Immature natural killer cell (primary cell): ENCODE measurements at regions not wholly inside any gene's neighbourhood (a gene's known extent, or its start where the extent isn't known, plus 50 kb on each side); places are given as distances from the start of the nearest gene placed in this dataset.
A peak's percentile ranks its signal among the peaks of the same experiment; 100 is the strongest.

Experiments used
- DNase-seq, 3 donors: peaks; one replicate each; pipeline ENCODE4 v3.0.0; 2022; ENCODE audit warnings: mixed read lengths in 1 of 3
- H3K27ac Mint-ChIP-seq, 6 donors: one replicate each; pipeline ENCODE4 v1.8.0; 2020; ENCODE audit warnings: mixed read lengths in 6 of 6, mild to moderate bottlenecking in 5 of 6, inconsistent platforms in 4 of 6, moderate library complexity in 3 of 6
- H3K27me3 Mint-ChIP-seq, 3 donors: one replicate each; pipeline ENCODE4 v1.8.0; 2020 to 2021; ENCODE audit warnings: low read depth in 3 of 3, mild to moderate bottlenecking in 3 of 3, mixed read lengths in 3 of 3, moderate library complexity in 3 of 3, inconsistent platforms in 1 of 3
- H3K36me3 Mint-ChIP-seq, 3 donors: one replicate each; pipeline ENCODE4 v1.8.0; 2020; ENCODE audit warnings: mixed read lengths in 3 of 3, inconsistent platforms in 2 of 3, mild to moderate bottlenecking in 2 of 3
- H3K4me1 Mint-ChIP-seq, 2 donors: one replicate each; pipeline ENCODE4 v1.8.0; 2020; ENCODE audit warnings: inconsistent platforms in 2 of 2, mild to moderate bottlenecking in 2 of 2, mixed read lengths in 2 of 2, moderate library complexity in 1 of 2
- H3K4me3 Mint-ChIP-seq, 5 donors: one replicate each; pipeline ENCODE4 v1.8.0; 2020; ENCODE audit warnings: mild to moderate bottlenecking in 5 of 5, mixed read lengths in 5 of 5, inconsistent platforms in 3 of 5, moderate library complexity in 3 of 5
- H3K9me3 Mint-ChIP-seq, 6 donors: one replicate each; pipeline ENCODE4 v1.8.0; 2020; ENCODE audit warnings: mild to moderate bottlenecking in 6 of 6, mixed read lengths in 6 of 6, inconsistent platforms in 4 of 6, moderate library complexity in 3 of 6

DNA sequence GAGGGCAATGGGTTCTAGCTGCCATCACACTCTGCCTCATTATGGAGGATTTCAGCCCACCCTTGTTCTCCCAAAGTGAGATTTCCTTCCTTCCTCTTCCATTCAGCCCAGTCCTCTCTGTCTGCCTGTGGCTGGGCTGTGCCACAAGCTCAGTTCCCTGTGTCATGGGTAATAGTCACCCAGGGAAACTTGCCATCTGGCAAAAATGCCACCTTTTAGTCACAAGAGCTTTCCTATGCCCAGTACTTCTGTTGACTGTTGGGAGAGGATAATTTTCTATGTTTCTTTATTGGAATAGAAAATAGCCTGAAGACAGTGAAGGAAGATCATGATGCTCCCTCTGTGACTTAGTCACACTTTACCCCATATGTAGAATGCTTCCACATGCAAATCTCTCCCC, 71.4 kb downstream of the TLR4 start:
- Mint-ChIP-seq H3K27me3 (peaks cover 2 to 7% (median 3%) of the 10 kb centered on the region in 3 donors), H3K4me1 (peaks cover 7 to 8% of the 10 kb centered on the region in 2 donors), H3K9me3 (peaks cover 0 to 5% (median 0%) of the 10 kb centered on the region in 6 donors), H3K4me3 (no peak overlapping the region), H3K36me3 (no peaks in the 10 kb centered on the region), H3K27ac (no peak overlapping the region)
- no peak for DNase-seq

DNA sequence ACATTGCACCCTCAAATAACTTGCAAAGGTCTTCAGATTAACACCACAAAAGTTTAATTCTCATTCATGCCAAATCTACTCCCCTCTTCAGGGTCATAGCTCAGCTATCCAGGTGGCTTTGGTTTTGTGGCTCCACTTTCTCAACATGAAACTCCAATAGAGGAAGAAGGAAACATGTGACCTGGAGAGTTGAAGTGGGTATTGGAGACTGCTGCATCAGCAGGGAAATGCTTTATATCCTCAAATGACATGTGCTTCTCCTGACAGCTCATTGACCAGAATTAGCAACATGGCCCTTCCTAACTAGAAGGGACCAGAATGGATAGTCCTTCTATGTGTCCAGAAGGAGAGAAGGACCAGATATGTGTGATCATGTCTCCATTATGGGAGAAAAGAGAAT, 73.6 kb downstream of the TLR4 start:
- DNase-seq, result no peak

DNA sequence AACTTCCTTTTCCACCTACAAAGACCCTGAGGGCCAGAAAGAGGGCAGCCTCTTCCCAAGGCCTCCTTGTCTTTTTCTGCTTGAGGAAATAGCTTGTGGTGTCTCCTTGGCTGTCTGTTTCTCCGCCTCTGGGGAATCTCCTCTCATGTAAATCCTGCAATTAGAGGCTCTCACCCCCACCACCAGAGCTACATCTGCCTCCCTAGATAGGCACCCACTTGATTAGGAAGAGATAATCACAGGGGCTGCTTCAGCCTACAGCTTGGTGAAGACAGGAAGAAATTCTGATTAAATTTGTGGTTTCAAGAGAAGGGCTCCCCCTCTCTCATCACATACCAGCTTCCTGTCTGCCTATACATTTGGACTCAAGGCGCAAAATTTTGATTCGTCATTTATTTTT, 75.6 kb downstream of the TLR4 start:
- Mint-ChIP-seq H3K9me3 (no peaks in the 10 kb centered on the region), H3K4me3 (no peak overlapping the region), H3K27ac (peak overlapping the region in 3 of 6 donors; percentile 15 to 62 (median 29)), H3K27me3 (peaks cover 0 to 4% (median 0%) of the 10 kb centered on the region in 3 donors), H3K4me1 (peaks cover 7 to 8% of the 10 kb centered on the region in 2 donors), H3K36me3 (no peaks in the 10 kb centered on the region)
- no peak for DNase-seq

More for the DNA sequence above, 73.6 kb downstream of the TLR4 start:
- peaks cover 7 to 8% of the 10 kb centered on the region in 2 donors for H3K4me1 Mint-ChIP-seq
- peaks cover 0 to 7% (median under 1%) of the 10 kb centered on the region in 3 donors for H3K27me3 Mint-ChIP-seq
- no peak overlapping the region for H3K27ac Mint-ChIP-seq
- H3K9me3 Mint-ChIP-seq, result peaks cover 0 to 4% (median 0%) of the 10 kb centered on the region in 6 donors
- no peak overlapping the region for H3K4me3 Mint-ChIP-seq
- no peaks in the 10 kb centered on the region for H3K36me3 Mint-ChIP-seq

DNA sequence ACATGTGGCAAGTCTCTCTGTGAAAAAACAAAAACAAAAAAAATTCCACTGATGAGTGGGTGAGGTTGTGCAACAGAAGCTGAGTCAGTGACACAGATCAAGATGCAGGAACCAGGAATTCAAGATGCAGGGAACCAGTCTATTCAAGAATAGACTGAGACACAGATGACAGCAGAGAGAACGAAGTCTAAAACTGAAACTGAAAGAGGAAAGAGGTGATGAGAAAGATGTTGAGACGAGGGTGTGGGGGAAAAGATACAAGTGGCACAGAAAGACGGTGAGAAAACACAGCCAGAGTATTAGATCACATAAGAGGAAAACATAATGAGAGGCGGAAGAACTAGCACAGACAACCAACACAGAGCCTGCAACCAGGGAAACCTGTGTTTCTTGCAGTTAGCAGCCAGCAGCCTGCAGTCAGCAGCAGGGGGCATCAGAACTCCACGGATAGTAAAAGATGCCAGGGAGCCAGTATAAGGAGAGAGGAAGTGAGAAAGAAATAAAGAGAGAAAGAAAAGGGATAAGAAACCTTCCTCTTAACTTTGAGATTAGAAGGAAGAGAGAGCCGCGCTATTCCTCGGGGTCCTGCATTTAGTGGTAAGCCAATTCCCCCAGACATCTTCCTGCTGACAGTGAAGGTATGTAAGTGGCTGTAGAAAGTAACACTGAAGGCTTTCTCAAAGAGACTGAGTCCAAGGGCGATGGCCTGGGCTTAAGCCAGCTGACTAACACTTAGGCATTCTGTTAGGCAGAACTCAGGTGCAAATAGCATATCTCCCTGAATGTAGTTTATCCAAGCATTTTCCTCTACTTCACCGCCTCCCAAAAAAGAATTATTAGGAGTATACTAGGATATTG, 79.0 kb downstream of the TLR4 start:
- Mint-ChIP-seq H3K27ac (no peak overlapping the region), H3K4me1 (peaks cover 7 to 8% of the 10 kb centered on the region in 2 donors), H3K9me3 (no peaks in the 10 kb centered on the region), H3K4me3 (no peak overlapping the region), H3K27me3 (no peaks in the 10 kb centered on the region), H3K36me3 (no peaks in the 10 kb centered on the region)
- DNase-seq, result peak; percentile 51 to 75 (median 63)

DNA sequence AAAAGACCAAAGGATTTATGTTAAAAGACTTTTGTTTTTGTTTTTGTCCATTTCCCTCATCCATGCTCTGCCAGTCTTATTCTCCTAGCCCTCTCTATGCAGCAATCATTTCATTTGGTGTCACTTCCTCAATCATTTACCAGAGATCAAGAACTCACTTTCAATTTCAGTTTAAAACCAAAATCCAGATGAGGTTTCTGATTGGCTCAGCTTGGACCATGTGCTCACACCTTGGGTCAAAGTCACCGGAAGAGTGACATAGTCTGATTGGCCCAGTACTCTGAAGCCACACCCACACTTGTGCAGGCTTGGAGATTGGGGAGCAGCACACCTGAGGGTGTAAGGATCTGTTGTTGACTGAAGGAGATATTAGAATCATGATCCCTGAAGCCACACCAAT, 79.6 kb downstream of the TLR4 start:
- Mint-ChIP-seq H3K27ac (no peak overlapping the region), H3K36me3 (no peaks in the 10 kb centered on the region), H3K4me1 (peaks cover 7 to 8% of the 10 kb centered on the region in 2 donors), H3K27me3 (peaks cover 0 to 4% (median 0%) of the 10 kb centered on the region in 3 donors), H3K9me3 (no peaks in the 10 kb centered on the region), H3K4me3 (no peak overlapping the region)
- peak; percentile 51 to 68 (median 60) for DNase-seq

DNA sequence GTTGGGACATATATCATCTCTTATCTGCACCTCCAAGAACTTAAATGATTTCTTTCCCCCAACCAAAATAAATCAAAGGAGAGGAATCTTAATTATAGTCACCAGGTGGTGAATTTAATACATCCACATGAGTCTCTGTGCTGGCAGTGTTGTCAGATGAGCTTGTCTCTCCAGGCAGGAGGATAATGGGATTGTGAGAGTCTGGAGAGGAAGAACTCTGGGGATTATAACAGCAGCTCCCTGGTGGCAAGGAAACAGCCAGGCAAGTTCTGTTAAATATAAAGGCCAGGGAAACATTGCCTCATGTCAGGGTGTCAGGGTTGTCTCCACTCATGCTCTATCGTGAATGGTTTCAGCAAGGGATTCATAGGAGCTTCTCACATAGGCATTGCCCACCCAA, 80.8 kb downstream of the TLR4 start:
- Mint-ChIP-seq H3K27ac (no peak overlapping the region), H3K9me3 (no peaks in the 10 kb centered on the region), H3K4me1 (peaks cover 0 to under 1% of the 10 kb centered on the region in 2 donors), H3K36me3 (no peaks in the 10 kb centered on the region), H3K27me3 (peaks cover 0 to 4% (median 0%) of the 10 kb centered on the region in 3 donors), H3K4me3 (no peak overlapping the region)
- DNase-seq, result no peak

DNA sequence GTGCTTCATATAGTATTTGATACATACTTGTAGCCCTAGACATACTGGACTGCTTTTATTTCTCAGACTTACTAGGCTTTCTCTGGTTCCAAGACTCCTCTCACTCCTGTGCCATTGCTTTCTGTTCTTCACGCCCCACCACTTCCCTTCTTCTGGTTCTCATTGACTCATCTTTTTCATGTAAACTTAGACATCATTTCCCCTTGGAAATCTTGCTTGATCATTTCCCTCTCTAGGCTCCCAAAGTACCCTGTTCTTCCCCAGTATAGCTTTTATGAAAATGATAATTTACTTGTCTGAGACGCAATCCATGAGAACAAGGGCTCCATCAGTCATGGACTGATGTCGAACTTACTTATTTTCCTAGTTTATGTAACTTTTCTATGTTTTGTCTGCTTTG, 83.5 kb downstream of the TLR4 start:
- Mint-ChIP-seq H3K27me3 (peaks cover 0 to 4% (median 0%) of the 10 kb centered on the region in 3 donors), H3K4me1 (no peaks in the 10 kb centered on the region), H3K4me3 (no peak overlapping the region), H3K9me3 (peaks cover 0 to 2% (median 0%) of the 10 kb centered on the region in 6 donors), H3K36me3 (no peaks in the 10 kb centered on the region), H3K27ac (no peak overlapping the region)
- no peak for DNase-seq

DNA sequence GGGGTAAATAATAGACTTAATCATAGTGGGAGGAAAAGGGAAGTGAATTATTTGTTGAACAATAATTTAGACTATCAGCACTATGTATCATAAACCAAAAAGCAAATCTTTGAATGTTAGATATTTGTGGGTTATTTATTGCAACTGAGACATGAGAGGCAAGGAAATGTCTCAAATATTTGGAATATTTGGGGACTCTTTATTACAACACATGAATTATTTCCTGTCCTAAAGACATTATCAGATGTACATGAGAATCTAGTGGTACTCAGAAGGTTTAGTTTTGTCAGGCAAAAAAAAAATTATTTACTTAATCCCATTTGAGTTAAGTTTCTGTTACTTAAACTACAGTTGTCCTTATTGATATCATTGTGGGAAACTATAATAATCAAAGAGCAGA, 91.1 kb downstream of the TLR4 start:
- H3K27me3 Mint-ChIP-seq, result peaks cover 2 to 3% (median 2%) of the 10 kb centered on the region in 3 donors
- no peaks in the 10 kb centered on the region for H3K36me3 Mint-ChIP-seq
- no peak overlapping the region for H3K27ac Mint-ChIP-seq
- no peak for DNase-seq
- no peaks in the 10 kb centered on the region for H3K4me1 Mint-ChIP-seq
- H3K9me3 Mint-ChIP-seq, result peaks cover 0 to 3% (median 0%) of the 10 kb centered on the region in 6 donors
- H3K4me3 Mint-ChIP-seq, result no peak overlapping the region

DNA sequence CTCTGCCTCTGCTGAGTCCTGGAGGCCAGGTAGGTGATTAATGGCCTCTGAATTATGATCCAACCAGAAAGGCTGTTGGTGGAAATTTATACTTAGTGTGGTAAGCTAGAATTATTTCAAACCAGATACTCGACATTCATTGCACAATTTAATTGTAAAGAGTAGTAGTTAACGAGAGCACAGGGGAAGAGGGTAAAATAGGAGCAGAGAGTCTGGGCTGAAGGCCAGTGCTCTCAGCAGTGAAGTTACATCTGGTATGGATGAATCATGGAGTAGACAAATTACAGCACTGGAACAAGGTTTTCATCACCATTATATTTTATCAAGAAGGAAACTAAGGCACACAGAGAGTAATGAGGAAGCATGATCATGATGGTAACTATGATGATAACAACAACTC, 92.5 kb downstream of the TLR4 start:
- no peak overlapping the region for H3K4me3 Mint-ChIP-seq
- H3K4me1 Mint-ChIP-seq, result no peaks in the 10 kb centered on the region

DNA sequence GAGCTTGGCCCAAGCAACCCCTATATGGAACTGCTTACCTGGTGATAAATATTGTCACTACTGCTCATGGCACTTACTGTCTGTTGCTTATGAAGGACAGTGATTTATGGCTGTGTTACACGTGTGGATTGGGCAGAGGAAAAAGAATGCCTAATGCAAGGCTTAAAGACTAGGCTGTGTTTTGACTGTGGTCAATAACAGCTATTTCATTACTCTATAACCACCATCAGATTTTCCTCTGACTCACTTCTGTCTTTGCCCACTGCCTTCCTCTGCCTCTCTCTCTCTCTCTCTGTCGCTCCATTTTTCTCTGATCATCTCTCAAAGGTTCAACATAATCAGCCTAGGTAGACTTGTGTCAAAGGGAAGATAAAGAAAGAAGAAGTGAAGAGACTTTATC, 96.2 kb downstream of the TLR4 start:
- H3K27ac Mint-ChIP-seq, result no peak overlapping the region
- peaks cover 0 to 9% (median 0%) of the 10 kb centered on the region in 6 donors for H3K9me3 Mint-ChIP-seq
- no peak overlapping the region for H3K4me3 Mint-ChIP-seq
- no peaks in the 10 kb centered on the region for H3K36me3 Mint-ChIP-seq
- H3K27me3 Mint-ChIP-seq, result peaks cover 3 to 13% (median 6%) of the 10 kb centered on the region in 3 donors
- H3K4me1 Mint-ChIP-seq, result no peaks in the 10 kb centered on the region
- DNase-seq, result no peak

More for the DNA sequence above, 92.5 kb downstream of the TLR4 start:
- DNase-seq, result no peak
- no peak overlapping the region for H3K27ac Mint-ChIP-seq
- no peaks in the 10 kb centered on the region for H3K36me3 Mint-ChIP-seq
- H3K27me3 Mint-ChIP-seq, result peaks cover 3 to 4% (median 4%) of the 10 kb centered on the region in 3 donors
- H3K9me3 Mint-ChIP-seq, result peaks cover 0 to 4% (median 0%) of the 10 kb centered on the region in 6 donors

DNA sequence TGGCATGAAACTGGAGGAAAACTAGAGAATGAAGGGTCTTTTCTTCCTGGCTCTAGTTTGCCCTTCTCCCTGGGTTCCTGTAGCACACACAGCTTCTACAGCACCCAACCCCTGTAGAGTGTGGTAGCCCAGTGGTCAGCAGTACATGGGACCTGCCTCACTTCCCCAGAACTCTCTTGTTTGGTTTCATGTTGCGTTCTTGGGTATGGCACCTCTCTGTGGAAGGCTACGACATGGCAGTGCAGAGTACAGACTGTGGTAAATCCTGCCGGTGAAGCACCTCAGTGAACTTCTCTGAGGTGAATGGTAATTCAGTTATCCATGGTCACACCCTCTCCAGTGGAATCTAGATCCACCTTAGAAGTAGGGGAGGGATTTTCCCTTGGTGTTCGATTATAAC, 105.5 kb downstream of the TLR4 start:
- DNase-seq, result no peak
- Mint-ChIP-seq H3K4me3 (no peak overlapping the region), H3K4me1 (peaks cover 3 to 6% of the 10 kb centered on the region in 2 donors), H3K27me3 (peaks cover 5 to 24% (median 13%) of the 10 kb centered on the region in 3 donors), H3K36me3 (no peaks in the 10 kb centered on the region), H3K9me3 (peaks cover 0 to 11% (median 0%) of the 10 kb centered on the region in 6 donors), H3K27ac (no peak overlapping the region)

DNA sequence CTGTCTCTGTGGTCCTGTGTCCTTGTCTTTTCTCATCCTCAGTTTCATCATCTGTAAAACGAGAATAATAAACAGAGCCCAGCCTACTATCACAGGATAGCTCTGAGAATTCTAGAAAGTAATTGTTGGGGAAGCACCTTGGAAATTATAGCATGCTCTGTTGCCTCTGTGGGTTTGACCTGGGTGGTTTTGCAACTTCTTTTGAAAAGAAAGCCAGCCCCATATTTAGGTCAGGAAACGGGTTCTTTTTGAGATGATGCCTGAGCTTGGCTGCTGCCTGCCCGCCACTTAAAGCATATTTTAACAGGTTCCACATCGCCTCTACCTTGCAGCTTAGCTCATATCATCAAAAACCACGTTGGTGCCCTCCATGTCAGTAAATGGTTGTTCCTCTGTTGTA, 111.1 kb downstream of the TLR4 start:
- Mint-ChIP-seq H3K27ac (no peak overlapping the region), H3K4me3 (peak overlapping the region in 3 of 5 donors; percentile 0 to 9 (median 2)), H3K27me3 (peaks cover 0 to 15% (median 14%) of the 10 kb centered on the region in 3 donors), H3K36me3 (peaks cover 0 to 4% (median 0%) of the 10 kb centered on the region in 3 donors), H3K9me3 (peaks cover 0 to 6% (median 0%) of the 10 kb centered on the region in 6 donors), H3K4me1 (peaks cover 12 to 20% of the 10 kb centered on the region in 2 donors)
- peak in 1 of 3 donors; percentile 13 for DNase-seq

DNA sequence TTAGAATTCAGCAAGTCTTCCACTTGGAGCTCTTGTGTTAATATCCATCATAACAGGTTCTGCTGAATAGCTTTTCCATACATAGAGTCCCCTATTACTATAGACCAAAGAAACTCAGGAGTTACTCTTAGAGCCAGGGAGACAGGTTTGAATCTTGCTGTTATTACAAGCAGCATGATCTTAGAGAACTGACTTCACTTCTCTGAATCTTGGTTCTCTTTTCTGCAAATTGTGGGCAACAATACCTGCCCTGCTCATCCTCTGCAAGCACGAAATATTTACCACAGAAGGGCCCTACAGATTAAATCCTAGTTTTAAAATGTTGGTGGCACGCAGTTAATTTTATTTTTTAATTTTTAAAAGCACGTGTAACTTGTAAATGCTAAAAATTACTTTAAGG, 111.7 kb downstream of the TLR4 start:
- peaks cover 0 to 12% (median 11%) of the 10 kb centered on the region in 3 donors for H3K27me3 Mint-ChIP-seq
- H3K9me3 Mint-ChIP-seq, result peaks cover 0 to 9% (median 0%) of the 10 kb centered on the region in 6 donors
- peak overlapping the region in 2 of 5 donors; percentile 0 to 9 for H3K4me3 Mint-ChIP-seq
- H3K27ac Mint-ChIP-seq, result peak overlapping the region in 1 of 6 donors; percentile 8
- peaks cover 12 to 20% of the 10 kb centered on the region in 2 donors for H3K4me1 Mint-ChIP-seq
- peaks cover 0 to 4% (median 0%) of the 10 kb centered on the region in 3 donors for H3K36me3 Mint-ChIP-seq
- DNase-seq, result no peak

DNA sequence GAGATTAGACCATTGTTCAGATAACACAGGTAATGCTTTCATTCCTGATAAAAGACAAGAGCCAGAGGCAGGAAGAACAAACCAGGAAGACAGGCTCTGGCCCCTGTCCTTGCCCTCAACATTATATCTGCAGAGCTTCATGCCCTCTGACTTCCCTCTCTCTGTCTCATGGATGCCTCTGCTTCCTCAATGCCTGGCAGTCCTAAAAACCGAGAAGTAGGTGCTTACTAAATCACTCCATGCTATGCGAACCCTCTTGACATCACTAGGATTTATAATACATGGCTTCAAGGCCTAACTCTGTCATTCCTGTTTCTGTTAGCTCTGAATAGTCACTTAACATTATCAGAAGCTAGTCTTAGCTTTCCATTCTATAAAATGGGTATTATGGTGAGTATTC, 117.8 kb downstream of the TLR4 start:
- Mint-ChIP-seq H3K36me3 (peaks cover 0 to 7% (median 3%) of the 10 kb centered on the region in 3 donors), H3K9me3 (peaks cover 0 to 9% (median 0%) of the 10 kb centered on the region in 6 donors), H3K4me3 (no peak overlapping the region), H3K4me1 (peaks cover 24 to 25% of the 10 kb centered on the region in 2 donors), H3K27me3 (peaks cover 16 to 20% (median 17%) of the 10 kb centered on the region in 3 donors), H3K27ac (no peak overlapping the region)
- no peak for DNase-seq
